DMS153 (cell line): ENCODE measurements at regions not wholly inside any gene's neighbourhood (a gene's known extent, or its start where the extent isn't known, plus 50 kb on each side); places are given as distances from the start of the nearest gene placed in this dataset.
A peak's percentile ranks its signal among the peaks of the same experiment; 100 is the strongest.

Experiments
- DNase-seq: peaks from one replicate; lab custom pipeline; 2025; lab: John Stamatoyannopoulos, UW

GRCh38 chr11:119937412-119937811, 200.5 kb downstream of the TRIM29 start:
- no peak for DNase-seq

- no peak for DNase-seq
Observed at GRCh38 chr11:119936426-119936825, 201.5 kb downstream of the TRIM29 start.

GRCh38 chr11:119935349-119935925, 202.5 kb downstream of the TRIM29 start:
- no peak for DNase-seq

GRCh38 chr11:119934866-119935265, 203.0 kb downstream of the TRIM29 start:
- no peak for DNase-seq

GRCh38 chr11:119934267-119934666, 203.6 kb downstream of the TRIM29 start:
- DNase-seq: no peak

- DNase-seq: no peak
Observed at GRCh38 chr11:119933584-119933983, 204.3 kb downstream of the TRIM29 start.

- DNase-seq: no peak
Observed at GRCh38 chr11:119932828-119933562, 204.0 kb upstream of the NECTIN1 start.

- no peak for DNase-seq
Observed at GRCh38 chr11:119928047-119928446, 199.0 kb upstream of the NECTIN1 start.

GRCh38 chr11:119924017-119924416, 195.0 kb upstream of the NECTIN1 start:
- DNase-seq: no peak

GRCh38 chr11:119921571-119921970, 192.6 kb upstream of the NECTIN1 start:
- DNase-seq: no peak

- no peak for DNase-seq
Observed at GRCh38 chr11:119920666-119921387, 191.8 kb upstream of the NECTIN1 start.

GRCh38 chr11:119919656-119920055, 190.7 kb upstream of the NECTIN1 start:
- no peak for DNase-seq

- DNase-seq: no peak
Observed at GRCh38 chr11:119918347-119918746, 189.3 kb upstream of the NECTIN1 start.

GRCh38 chr11:119916568-119916967, 187.6 kb upstream of the NECTIN1 start:
- no peak for DNase-seq

GRCh38 chr11:119912229-119912628, 183.2 kb upstream of the NECTIN1 start:
- DNase-seq: peak; percentile 91

- DNase-seq: no peak
Observed at GRCh38 chr11:119910650-119911049, 181.7 kb upstream of the NECTIN1 start.

GRCh38 chr11:119910051-119910450, 181.1 kb upstream of the NECTIN1 start:
- DNase-seq: peak; percentile 72

- DNase-seq: no peak
Observed at GRCh38 chr11:119909495-119909894, 180.5 kb upstream of the NECTIN1 start.

- DNase-seq: no peak
Observed at GRCh38 chr11:119909077-119909476, 180.1 kb upstream of the NECTIN1 start.

GRCh38 chr11:119908573-119908904, 179.5 kb upstream of the NECTIN1 start:
- no peak for DNase-seq

- peak; percentile 30 for DNase-seq
Observed at GRCh38 chr11:119907878-119908572, 179.0 kb upstream of the NECTIN1 start.

GRCh38 chr11:119907122-119907851, 178.3 kb upstream of the NECTIN1 start:
- no peak for DNase-seq
